Omental fat pad (tissue), 3 donors: ENCODE measurements at regions not wholly inside any gene's neighbourhood (a gene's known extent, or its start where the extent isn't known, plus 50 kb on each side); places are given as distances from the start of the nearest gene placed in this dataset.
"Not testable (repeated sequence)": the region's sequence is repeated elsewhere in the genome, so short reads cannot be mapped to it uniquely, and the experiment has no call there.

Source experiments
- ATAC-seq: fragments of 150-250 bp; one replicate; pipeline ENCODE4 v1.9.1; 2016; ENCODE audit warnings: mild to moderate bottlenecking, moderate library complexity; ENCODE audit not compliant: low FRiP score
- DNase-seq: peaks from one replicate; pipeline ENCODE4 v3.0.0-alpha.2; 2019; ENCODE audit warnings: low spot score
- CTCF ChIP-seq, 3 donors: fragments of 450-650 bp; IDR thresholded peaks; one replicate each; pipeline ENCODE4 v1.5.1; 2016 to 2017; ENCODE audit warnings: antibody characterized with exemption in 3 of 3, mild to moderate bottlenecking in 3 of 3, moderate library complexity in 2 of 3

- ATAC-seq: no peak
- TF ChIP-seq CTCF (IDR thresholded peaks at IDR 0.05): no peak
- no peak for DNase-seq
These were observed 498.6 kb upstream of the GRIN3A start for GRCh38 chr9:102237094-102237493.

GRCh38 chr9:102227416-102227815, 489.0 kb upstream of the GRIN3A start:
- not testable (repeated sequence) for DNase-seq

GRCh38 chr9:102225841-102226441, 487.5 kb upstream of the GRIN3A start:
- no peak for TF ChIP-seq CTCF (IDR thresholded peaks at IDR 0.05)
- no peak for ATAC-seq

More at GRCh38 chr9:102227416-102227815, 489.0 kb upstream of the GRIN3A start:
- ATAC-seq: not testable (repeated sequence)

GRCh38 chr9:102223320-102224136, 485.1 kb upstream of the GRIN3A start:
- ATAC-seq, DNase-seq: not testable (repeated sequence)

More at GRCh38 chr9:102225841-102226441, 487.5 kb upstream of the GRIN3A start:
- DNase-seq: no peak

- DNase-seq: no peak
- no peak for ATAC-seq
- TF ChIP-seq CTCF (IDR thresholded peaks at IDR 0.05): no peak
These were observed 470.7 kb upstream of the GRIN3A start for GRCh38 chr9:102209176-102209575.

- TF ChIP-seq CTCF (IDR thresholded peaks at IDR 0.05): no peak
- ATAC-seq: no peak
- no peak for DNase-seq
These were observed 468.0 kb upstream of the GRIN3A start for GRCh38 chr9:102206432-102206831.

- DNase-seq: no peak
- ATAC-seq: no peak
- no peak for TF ChIP-seq CTCF (IDR thresholded peaks at IDR 0.05)
These were observed 466.8 kb upstream of the GRIN3A start for GRCh38 chr9:102205251-102205650.

GRCh38 chr9:102202126-102202525, 463.7 kb upstream of the GRIN3A start:
- no peak for DNase-seq
- no peak for ATAC-seq
- TF ChIP-seq CTCF (IDR thresholded peaks at IDR 0.05): no peak
